H1 (cell line): ENCODE measurements at regions not wholly inside any gene's neighbourhood (a gene's known extent, or its start where the extent isn't known, plus 50 kb on each side); places are given as distances from the start of the nearest gene placed in this dataset.

ENCODE experiments used
- CTCF ChIA-PET: fragments of 300-600 bp; sonication (Branson Sonifier 250); formaldehyde crosslinking; loops from one replicate; lab custom pipeline; 2021; ENCODE audit not compliant: partially characterized antibody; lab: Charles Lee
- POLR2A ChIA-PET: fragments of 300-600 bp; sonication (Branson Sonifier 250); formaldehyde crosslinking; loops from one replicate; lab custom pipeline; 2021; ENCODE audit warnings: inconsistent platforms; ENCODE audit not compliant: partially characterized antibody; lab: Charles Lee
- DNase-seq, 2 experiments: peaks; one replicate each; pipeline versions ENCODE4 v3.0.0 to v3.0.0-alpha.2; 2010 to 2022; ENCODE audit warnings: low spot score in 2 of 2, low read depth in 1 of 2, mixed read lengths in 1 of 2
- FAIRE-seq: peaks from 2 replicates; lab custom pipeline; 2011; peaks lifted over from hg19 to GRCh38; lab: Jason Lieb, UNC
- H2AFZ ChIP-seq: 2 replicates; pipeline ENCODE4 v1.8.1; 2012; ENCODE audit warnings: low read length, inconsistent platforms
- H2AK5ac ChIP-seq: 2 replicates; pipeline ENCODE4 v1.6.1; 2013; ENCODE audit warnings: low read depth, low read length
- H2BK120ac ChIP-seq: replicated peaks from 2 replicates; pipeline ENCODE3; 2013; ENCODE audit warnings: low read depth, low read length, inconsistent platforms
- H2BK12ac ChIP-seq: 2 replicates; pipeline ENCODE4 v1.6.1; 2013; ENCODE audit warnings: low read depth, low read length
- H2BK15ac ChIP-seq: 2 replicates; pipeline ENCODE4 v1.6.1; 2013; ENCODE audit warnings: low read length
- H2BK20ac ChIP-seq: 2 replicates; pipeline ENCODE4 v1.6.1; 2013; ENCODE audit warnings: low read length
- H2BK5ac ChIP-seq: 2 replicates; pipeline ENCODE4 v1.6.1; 2013; ENCODE audit warnings: low read depth, low read length
- H3K14ac ChIP-seq: 2 replicates; pipeline ENCODE4 v1.6.1; 2013; ENCODE audit warnings: inconsistent platforms; ENCODE audit not compliant: insufficient read length
- H3K18ac ChIP-seq: 2 replicates; pipeline ENCODE4 v1.6.1; 2013; ENCODE audit warnings: low read length; ENCODE audit errors: extremely low read depth
- H3K23ac ChIP-seq: 2 replicates; pipeline ENCODE4 v1.6.1; 2013; ENCODE audit warnings: inconsistent platforms; ENCODE audit not compliant: insufficient read length
- H3K23me2 ChIP-seq: 2 replicates; pipeline ENCODE4 v1.6.1; 2013; ENCODE audit warnings: low read depth, low read length
- H3K27ac ChIP-seq: 2 replicates; pipeline ENCODE4 v1.6.1; 2011; ENCODE audit warnings: low read depth, low read length, inconsistent platforms
- H3K27me3 ChIP-seq, 4 experiments: replicated peaks in 1 of 4; 1 replicate in 1 of 4; 2 replicates in 3 of 4; pipeline versions ENCODE4 v1.6.1 to v1.8.1; 2011 to 2013; ENCODE audit warnings: low read length in 3 of 4, mild to moderate bottlenecking in 3 of 4, inconsistent platforms in 2 of 4, mixed read lengths in 2 of 4, moderate library complexity in 1 of 4; ENCODE audit not compliant: control insufficient read depth in 3 of 4, insufficient read depth in 3 of 4; ENCODE audit errors: extremely low read depth in 1 of 4
- H3K36me3 ChIP-seq, 4 experiments: 2 replicates each; pipeline versions ENCODE4 v1.6.1 to v1.8.1; 2011 to 2013; ENCODE audit warnings: mild to moderate bottlenecking in 4 of 4, low read length in 3 of 4, moderate library complexity in 2 of 4, control low read depth in 1 of 4, inconsistent platforms in 1 of 4; ENCODE audit not compliant: insufficient read depth in 4 of 4, control insufficient read depth in 2 of 4
- H3K4ac ChIP-seq: replicated peaks from 2 replicates; pipeline ENCODE3; 2013; ENCODE audit warnings: low read length, low read depth, mixed read lengths, inconsistent platforms; ENCODE audit not compliant: insufficient read length
- H3K4me1 ChIP-seq, 4 experiments: replicated peaks in 1 of 4; 1 replicate in 1 of 4; 2 replicates in 3 of 4; pipeline versions ENCODE4 v1.6.1 to v1.8.1; 2011 to 2013; ENCODE audit warnings: low read length in 3 of 4, inconsistent platforms in 2 of 4, mixed read lengths in 1 of 4; ENCODE audit not compliant: insufficient read depth in 4 of 4, control insufficient read depth in 3 of 4
- H3K4me2 ChIP-seq, 2 experiments: 2 replicates each; pipeline versions ENCODE4 v1.6.1 to v1.8.1; 2011 to 2013; ENCODE audit warnings: low read depth in 2 of 2, low read length in 2 of 2, control low read depth in 1 of 2, inconsistent platforms in 1 of 2, mild to moderate bottlenecking in 1 of 2; ENCODE audit not compliant: insufficient read depth in 1 of 2
- H3K4me3 ChIP-seq, 4 experiments: fragments of 200-600, 300-600 bp in 1 of 4; sonication (generic), shearing (Covaris generic), sonication (Bioruptor Twin) in 1 of 4; 2 replicates each; pipeline versions ENCODE4 v1.5.1 to v1.8.1; 2011 to 2016; ENCODE audit warnings: low read length in 4 of 4, low read depth in 3 of 4, control low read depth in 2 of 4, inconsistent platforms in 2 of 4, mild to moderate bottlenecking in 2 of 4, mixed read lengths in 1 of 4, moderate library complexity in 1 of 4; ENCODE audit not compliant: insufficient read depth in 2 of 4; ENCODE audit errors: extremely low read depth in 1 of 4
- H3K56ac ChIP-seq: replicated peaks from 2 replicates; pipeline ENCODE3; 2013; ENCODE audit warnings: low read depth, mild to moderate bottlenecking, mixed read lengths, low read length, inconsistent platforms; ENCODE audit not compliant: insufficient read length
- H3K79me1 ChIP-seq: 2 replicates; pipeline ENCODE4 v1.6.1; 2013; ENCODE audit warnings: low read depth, low read length, control low read depth
- H3K79me2 ChIP-seq, 2 experiments: 2 replicates each; pipeline versions ENCODE4 v1.6.1 to v1.8.1; 2012 to 2013; ENCODE audit warnings: low read length in 2 of 2, mild to moderate bottlenecking in 2 of 2, inconsistent platforms in 1 of 2; ENCODE audit not compliant: insufficient read depth in 2 of 2, control insufficient read depth in 1 of 2
- H3K9ac ChIP-seq, 4 experiments: replicated peaks in 1 of 4; 1 replicate in 1 of 4; 2 replicates in 3 of 4; pipeline versions ENCODE4 v1.6.1 to v1.8.1; 2011 to 2013; ENCODE audit warnings: low read depth in 3 of 4, low read length in 3 of 4, control low read depth in 2 of 4, mild to moderate bottlenecking in 2 of 4, moderate library complexity in 2 of 4, inconsistent platforms in 1 of 4; ENCODE audit errors: extremely low read depth in 1 of 4
- H3K9me3 ChIP-seq, 2 experiments: 2 replicates each; pipeline versions ENCODE4 v1.6.1 to v1.8.1; 2012 to 2013; ENCODE audit warnings: mild to moderate bottlenecking in 2 of 2, moderate library complexity in 2 of 2, control low read depth in 1 of 2, inconsistent platforms in 1 of 2, low read depth in 1 of 2, low read length in 1 of 2, mixed read lengths in 1 of 2; ENCODE audit not compliant: insufficient read depth in 2 of 2
- H4K20me1 ChIP-seq, 2 experiments: replicated peaks in 1 of 2; 2 replicates each; pipeline versions ENCODE3 to v1.8.1; 2011 to 2013; ENCODE audit warnings: inconsistent platforms in 2 of 2, low read length in 2 of 2, mild to moderate bottlenecking in 1 of 2; ENCODE audit not compliant: insufficient read depth in 2 of 2, control insufficient read depth in 1 of 2
- H4K5ac ChIP-seq: 2 replicates; pipeline ENCODE4 v1.6.1; 2013; ENCODE audit warnings: low read length, low read depth, mixed read lengths, inconsistent platforms; ENCODE audit not compliant: insufficient read length
- H4K8ac ChIP-seq: 2 replicates; pipeline ENCODE4 v1.8.0; 2013; ENCODE audit warnings: mild to moderate bottlenecking, moderate library complexity, low read length, inconsistent platforms; ENCODE audit not compliant: insufficient read depth; ENCODE audit errors: extremely low read depth
- H4K91ac ChIP-seq: replicated peaks from 2 replicates; pipeline ENCODE3; 2013; ENCODE audit warnings: low read length, mixed read lengths, inconsistent platforms; ENCODE audit not compliant: insufficient read length
- CBX8 ChIP-seq: fragments of 300-800, 300-1000 bp; sonication (generic); IDR thresholded peaks from 2 replicates; pipeline ENCODE4 v1.7.1; 2016; ENCODE audit warnings: low read depth, low read length, borderline replicate concordance
- CHD2 ChIP-seq: IDR thresholded peaks from 2 replicates; pipeline ENCODE4 v1.6.1; 2012; ENCODE audit warnings: low read length, improper control_type of control experiment
- EGR1 ChIP-seq: IDR thresholded peaks from 2 replicates; pipeline ENCODE4 v1.6.1; 2011; ENCODE audit warnings: low read depth, low read length, borderline replicate concordance
- EP300 ChIP-seq, 2 experiments: IDR thresholded peaks; 1 replicate in 1 of 2; 2 replicates in 1 of 2; pipeline ENCODE4 v1.6.1; 2011 to 2012; ENCODE audit warnings: low read depth in 2 of 2, low read length in 2 of 2, mild to moderate bottlenecking in 2 of 2, borderline replicate concordance in 1 of 2, inconsistent platforms in 1 of 2, moderate library complexity in 1 of 2
- GABPA ChIP-seq: IDR thresholded peaks from 2 replicates; pipeline ENCODE4 v1.6.1; 2011; ENCODE audit warnings: mild to moderate bottlenecking, low read length, moderate library complexity, borderline replicate concordance; ENCODE audit not compliant: insufficient read depth
- HDAC6 ChIP-seq: IDR thresholded peaks from one replicate; pipeline ENCODE4 v1.7.1; 2012; ENCODE audit warnings: low read depth, mild to moderate bottlenecking, inconsistent platforms, low read length, moderate library complexity
- JUN ChIP-seq: IDR thresholded peaks from 2 replicates; pipeline ENCODE4 v1.6.1; 2011; ENCODE audit warnings: low read depth, mild to moderate bottlenecking, improper control_type of control experiment, low read length
- MAX ChIP-seq: IDR thresholded peaks from 2 replicates; pipeline ENCODE4 v1.6.1; 2012; ENCODE audit warnings: inconsistent platforms
- SRF ChIP-seq: IDR thresholded peaks from 2 replicates; pipeline ENCODE4 v1.6.1; 2011; ENCODE audit warnings: mild to moderate bottlenecking, low read depth, low read length, moderate library complexity
- TBP ChIP-seq: IDR thresholded peaks from 2 replicates; pipeline ENCODE4 v1.6.1; 2011; ENCODE audit warnings: low read depth, low read length, improper control_type of control experiment
- TCF12 ChIP-seq: IDR thresholded peaks from 2 replicates; pipeline ENCODE4 v1.6.1; 2011; ENCODE audit warnings: low read depth, mild to moderate bottlenecking, low read length
- TEAD4 ChIP-seq: IDR thresholded peaks from 2 replicates; pipeline ENCODE4 v1.6.1; 2012; ENCODE audit warnings: low read depth, low read length, inconsistent platforms, mixed read lengths
- USF2 ChIP-seq: IDR thresholded peaks from 2 replicates; pipeline ENCODE4 v1.6.1; 2011; ENCODE audit warnings: low read length, improper control_type of control experiment
- YY1 ChIP-seq: IDR thresholded peaks from 2 replicates; pipeline ENCODE4 v1.6.1; 2011; ENCODE audit warnings: low read depth, mild to moderate bottlenecking, low read length
- WGBS, 2 experiments: shearing (Covaris generic) in 1 of 2; methylation state at CpG; one replicate each; pipeline versions ENCODE4 v1.1.6 to v1.1.7; 2013 to 2015; ENCODE audit warnings: low lambda C conversion rate in 2 of 2, mixed read lengths in 2 of 2, inconsistent platforms in 1 of 2, low coverage in 1 of 2, missing lambda C conversion rate in 1 of 2; ENCODE audit not compliant: insufficient replicate concordance in 2 of 2, insufficient coverage in 1 of 2, insufficient read length in 1 of 2; ENCODE audit errors: extremely low coverage in 1 of 2, missing lambda C conversion rate in 1 of 2; 5-methylcytosine and 5-hydroxymethylcytosine counted together

GRCh38 chr2:163062524-163062923 is 224.0 kb upstream of the KCNH7 start:
- POLR2A ChIA-PET: no interaction called here
- Histone ChIP-seq H3K4me3 (no peak overlapping the region), H3K27ac (no peak overlapping the region), H2BK20ac (no peak overlapping the region), H4K5ac (no peak overlapping the region), H3K4me1 (no peaks in the 10 kb centered on the region), H4K8ac (no peak overlapping the region), H3K9ac (no peak overlapping the region), H3K18ac (no peak overlapping the region), H2AK5ac (no peak overlapping the region), H3K79me1 (no peaks in the 10 kb centered on the region), H3K56ac (no peak overlapping the region), H2BK5ac (no peak overlapping the region), H3K4me2 (no peak overlapping the region), H3K79me2 (no peaks in the 10 kb centered on the region), H4K20me1 (no peaks in the 10 kb centered on the region), H2AFZ (no peak overlapping the region), H2BK15ac (no peak overlapping the region), H3K14ac (no peak overlapping the region), H3K27me3 (no peaks in the 10 kb centered on the region), H4K91ac (no peak overlapping the region), H3K23me2 (no peaks in the 10 kb centered on the region), H3K9me3 (no peaks in the 10 kb centered on the region), H3K36me3 (no peaks in the 10 kb centered on the region), H2BK120ac (no peak overlapping the region), H3K4ac (no peak overlapping the region), H2BK12ac (no peak overlapping the region), H3K23ac (no peak overlapping the region)
- DNase-seq (no peak), FAIRE-seq (no peak)
- no peak for TF ChIP-seq TBP
- no peak for TF ChIP-seq TEAD4
- TF ChIP-seq TCF12: no peak
- no peak for TF ChIP-seq JUN
- no peak for TF ChIP-seq CHD2
- no peak for TF ChIP-seq CBX8
- TF ChIP-seq EP300 (IDR thresholded peaks at IDR 0.05; ENCODE audit: borderline replicate concordance in 1 of 2, low read depth in 2 of 2, low read length in 2 of 2): no peak
- no peak for TF ChIP-seq USF2
- no peak for TF ChIP-seq MAX
- TF ChIP-seq GABPA: no peak
- no peak for TF ChIP-seq YY1
- TF ChIP-seq SRF: no peak
- TF ChIP-seq HDAC6: no peak
- TF ChIP-seq EGR1: no peak
- 90% methylated on average over 3 of the region's 3 CpGs; no CpG with 5 or more reads in 1 of the 2 experiments for WGBS, 2 experiments
- CTCF ChIA-PET: interaction anchor here (0.6 kb wide), 1 partner anchor 138 kb away, joined by 3 read pairs; no protein-coding TSS in a partner anchor
